ENCODE measurements at regions not wholly inside any gene's neighbourhood (a gene's known extent, or its start where the extent isn't known, plus 50 kb on each side); places are given as distances from the start of the nearest gene placed in this dataset.
"Not testable (repeated sequence)": the region's sequence is repeated elsewhere in the genome, so short reads cannot be mapped to it uniquely, and the experiment has no call there.

DNA sequence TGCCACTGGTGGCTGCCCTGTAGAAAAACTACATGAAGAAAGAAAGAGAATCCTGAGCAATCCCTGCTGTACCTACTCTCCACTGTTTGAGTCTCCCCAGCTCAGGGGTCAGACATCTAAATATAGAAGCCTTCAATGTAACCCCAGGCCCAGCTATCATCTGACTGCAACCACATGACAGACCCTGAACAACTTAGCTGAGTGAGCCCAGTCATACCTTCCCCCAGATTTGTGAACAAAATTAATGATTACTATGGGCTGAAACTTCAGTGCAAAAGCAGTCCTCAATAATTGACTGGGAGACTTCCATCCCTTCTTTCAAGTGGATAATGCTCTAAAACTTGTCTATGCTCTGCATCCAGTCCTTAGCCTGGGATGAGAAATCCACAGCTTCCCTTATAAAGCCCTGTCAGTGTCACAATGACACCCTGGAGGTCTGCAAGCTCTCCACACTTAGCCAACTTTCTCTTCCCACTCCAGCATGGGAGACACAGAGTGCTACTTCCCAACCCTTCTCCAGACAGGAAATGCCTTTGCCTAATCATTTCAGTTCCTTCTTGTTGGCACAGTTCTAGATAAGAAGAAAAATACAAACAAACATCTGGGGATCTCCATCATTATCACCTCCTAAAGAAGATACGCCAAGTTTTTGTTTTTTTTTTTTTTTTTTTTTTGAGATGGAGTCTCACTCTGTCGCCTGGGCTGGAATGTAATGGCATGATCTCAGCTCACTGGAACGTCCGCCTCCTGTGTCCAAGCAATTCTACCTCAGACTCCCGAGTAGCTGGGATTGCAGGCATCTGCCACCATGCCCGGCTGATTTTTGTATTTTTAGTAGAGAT lies 198.5 kb upstream of the GADL1 start:
- Histone ChIP-seq H3K36me3 (ENCODE audit: control insufficient read depth in 4 of 4, insufficient read depth in 4 of 4, low read length in 3 of 4) (no peaks in the 10 kb centered on the region), H3K4me3 (ENCODE audit: control insufficient read depth in 1 of 7, extremely low read depth in 1 of 7, insufficient read depth in 4 of 7, low read depth in 2 of 7, low read length in 6 of 7) (no peak overlapping the region), H3K9me3 (ENCODE audit: control extremely low read depth in 1 of 5, control insufficient read depth in 4 of 5, insufficient read depth in 2 of 5, low read depth in 1 of 5, low read length in 4 of 5) (no peaks in the 10 kb centered on the region), H3K4me1 (ENCODE audit: control extremely low read depth in 1 of 4, control insufficient read depth in 4 of 4, insufficient read depth in 4 of 4, low read length in 3 of 4) (peaks cover 0 to 7% (median 1%) of the 10 kb centered on the region in 4 experiments), H3K27ac (ENCODE audit: insufficient read depth in 1 of 2, low read depth in 1 of 2, low read length in 2 of 2, poor library complexity in 1 of 2, severe bottlenecking in 2 of 2) (no peak overlapping the region), H3K27me3 (replicated peaks in 2 of 5; ENCODE audit: control insufficient read depth in 4 of 5, insufficient read depth in 5 of 5, low read length in 4 of 5) (no peaks in the 10 kb centered on the region)
- WGBS (ENCODE audit: insufficient coverage) = 94% methylated on average over 2 of the region's 6 CpGs
- ChIA-PET CTCF (no interaction called here), POLR2A (no interaction called here)
- DNase-seq = no peak

GRCh38 chr3:31093606-31094005 lies 199.1 kb upstream of the GADL1 start:
- DNase-seq = no peak
- POLR2A ChIA-PET = no interaction called here
- Histone ChIP-seq H3K27ac (ENCODE audit: insufficient read depth in 1 of 2, low read depth in 1 of 2, low read length in 2 of 2, poor library complexity in 1 of 2, severe bottlenecking in 2 of 2) (no peak overlapping the region), H3K4me3 (ENCODE audit: control insufficient read depth in 1 of 7, extremely low read depth in 1 of 7, insufficient read depth in 4 of 7, low read depth in 2 of 7, low read length in 6 of 7) (no peak overlapping the region), H3K9me3 (ENCODE audit: control extremely low read depth in 1 of 5, control insufficient read depth in 4 of 5, insufficient read depth in 2 of 5, low read depth in 1 of 5, low read length in 4 of 5) (no peaks in the 10 kb centered on the region), H3K27me3 (replicated peaks in 2 of 5; ENCODE audit: control insufficient read depth in 4 of 5, insufficient read depth in 5 of 5, low read length in 4 of 5) (no peaks in the 10 kb centered on the region), H3K36me3 (ENCODE audit: control insufficient read depth in 4 of 4, insufficient read depth in 4 of 4, low read length in 3 of 4) (no peaks in the 10 kb centered on the region), H3K4me1 (ENCODE audit: control extremely low read depth in 1 of 4, control insufficient read depth in 4 of 4, insufficient read depth in 4 of 4, low read length in 3 of 4) (peaks cover 0 to 7% (median 1%) of the 10 kb centered on the region in 4 experiments)
- CTCF ChIA-PET = no interaction called here
- no CpG with 5 or more reads among the region's 3 CpGs for WGBS (ENCODE audit: insufficient coverage)

- Histone ChIP-seq H3K27ac (ENCODE audit: insufficient read depth in 1 of 2, low read depth in 1 of 2, low read length in 2 of 2, poor library complexity in 1 of 2, severe bottlenecking in 2 of 2) (no peak overlapping the region), H3K9me3 (ENCODE audit: control extremely low read depth in 1 of 5, control insufficient read depth in 4 of 5, insufficient read depth in 2 of 5, low read depth in 1 of 5, low read length in 4 of 5) (no peaks in the 10 kb centered on the region), H3K27me3 (replicated peaks in 2 of 5; ENCODE audit: control insufficient read depth in 4 of 5, insufficient read depth in 5 of 5, low read length in 4 of 5) (no peaks in the 10 kb centered on the region), H3K4me1 (ENCODE audit: control extremely low read depth in 1 of 4, control insufficient read depth in 4 of 4, insufficient read depth in 4 of 4, low read length in 3 of 4) (peaks cover 0 to 7% (median 1%) of the 10 kb centered on the region in 4 experiments), H3K36me3 (ENCODE audit: control insufficient read depth in 4 of 4, insufficient read depth in 4 of 4, low read length in 3 of 4) (no peaks in the 10 kb centered on the region), H3K4me3 (ENCODE audit: control insufficient read depth in 1 of 7, extremely low read depth in 1 of 7, insufficient read depth in 4 of 7, low read depth in 2 of 7, low read length in 6 of 7) (no peak overlapping the region)
- 100% methylated on average over 1 of the region's 4 CpGs for WGBS (ENCODE audit: insufficient coverage)
- DNase-seq = no peak
- ChIA-PET CTCF (interaction anchor here (0.7 kb wide), 1 partner anchor 12 kb away, joined by 3 read pairs; no protein-coding TSS in a partner anchor), POLR2A (no interaction called here)
Measured at GRCh38 chr3:31094048-31094447, 199.6 kb upstream of the GADL1 start.

DNA sequence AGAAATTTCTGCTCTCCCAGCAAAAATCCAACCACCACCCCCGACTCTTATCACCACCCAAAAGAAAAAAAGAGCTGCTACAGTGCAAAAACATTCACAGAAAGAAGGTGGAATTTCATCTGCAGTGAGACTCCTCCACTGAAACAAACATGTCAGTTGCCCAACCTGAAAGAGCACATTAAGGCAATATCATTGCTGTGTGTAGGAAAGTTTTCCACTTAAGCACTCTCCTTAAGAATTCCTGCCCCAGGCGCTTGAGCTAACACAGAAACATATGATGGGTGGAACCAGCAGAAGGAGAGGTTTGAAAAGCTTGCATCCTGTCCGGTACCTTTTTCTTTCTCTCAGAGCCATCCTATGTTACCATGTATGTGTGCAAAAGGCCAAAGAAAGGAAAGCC lies 200.8 kb upstream of the GADL1 start:
- ChIA-PET CTCF (interaction anchor here (0.6 to 1.3 kb wide), 3 partner anchors 12 to 30 kb away, joined by 3 to 4 read pairs (median 3); no protein-coding TSS in a partner anchor), POLR2A (no interaction called here)
- Histone ChIP-seq H3K36me3 (ENCODE audit: control insufficient read depth in 4 of 4, insufficient read depth in 4 of 4, low read length in 3 of 4) (no peaks in the 10 kb centered on the region), H3K27me3 (replicated peaks in 2 of 5; ENCODE audit: control insufficient read depth in 4 of 5, insufficient read depth in 5 of 5, low read length in 4 of 5) (no peaks in the 10 kb centered on the region), H3K9me3 (ENCODE audit: control extremely low read depth in 1 of 5, control insufficient read depth in 4 of 5, insufficient read depth in 2 of 5, low read depth in 1 of 5, low read length in 4 of 5) (no peaks in the 10 kb centered on the region), H3K27ac (ENCODE audit: insufficient read depth in 1 of 2, low read depth in 1 of 2, low read length in 2 of 2, poor library complexity in 1 of 2, severe bottlenecking in 2 of 2) (no peak overlapping the region), H3K4me3 (ENCODE audit: control insufficient read depth in 1 of 7, extremely low read depth in 1 of 7, insufficient read depth in 4 of 7, low read depth in 2 of 7, low read length in 6 of 7) (no peak overlapping the region), H3K4me1 (ENCODE audit: control extremely low read depth in 1 of 4, control insufficient read depth in 4 of 4, insufficient read depth in 4 of 4, low read length in 3 of 4) (peaks cover 0 to 7% (median 1%) of the 10 kb centered on the region in 4 experiments)
- DNase-seq = no peak
- WGBS (ENCODE audit: insufficient coverage) = 100% methylated on average over 2 of the region's 3 CpGs

DNA sequence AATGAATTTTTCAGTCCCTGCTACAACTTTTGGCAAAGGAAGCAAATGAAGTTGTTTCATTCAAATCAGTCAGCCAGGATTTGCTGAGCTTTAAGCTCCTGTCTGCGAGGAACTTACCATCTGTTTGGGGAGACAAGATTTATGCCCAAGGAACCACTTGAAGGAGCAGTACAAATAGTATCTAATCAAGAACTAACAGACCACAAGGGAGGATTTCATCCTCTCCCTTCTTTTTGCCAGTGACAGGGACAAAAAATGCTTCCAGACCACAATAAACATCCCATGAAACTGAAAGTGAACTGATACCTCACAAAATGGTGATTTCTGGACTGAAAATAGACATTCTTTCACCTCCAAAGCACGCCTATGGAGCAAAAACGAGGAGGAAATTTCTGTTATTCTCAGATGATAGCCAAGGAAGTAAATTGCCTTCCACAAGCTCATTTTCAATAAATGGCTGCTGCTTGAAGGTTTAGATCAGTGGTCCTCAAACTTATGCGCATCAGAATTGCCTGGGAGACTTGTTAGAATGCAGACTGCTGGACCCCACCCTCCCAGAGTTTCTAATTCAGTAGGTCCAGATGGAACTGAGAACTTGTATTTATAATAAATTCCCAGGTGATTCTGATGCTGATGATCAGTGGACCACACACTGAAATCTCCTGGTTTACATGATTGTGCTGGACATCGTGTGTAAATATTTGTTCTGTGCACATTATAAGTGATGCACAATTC lies 202.4 kb upstream of the GADL1 start:
- DNase-seq = peak in 2 of 3 donors; percentile 42 to 58
- Histone ChIP-seq H3K36me3 (ENCODE audit: control insufficient read depth in 4 of 4, insufficient read depth in 4 of 4, low read length in 3 of 4) (no peaks in the 10 kb centered on the region), H3K4me3 (ENCODE audit: control insufficient read depth in 1 of 7, extremely low read depth in 1 of 7, insufficient read depth in 4 of 7, low read depth in 2 of 7, low read length in 6 of 7) (peak overlapping the region in 2 of 7 experiments; percentile 6 to 31), H3K27ac (ENCODE audit: insufficient read depth in 1 of 2, low read depth in 1 of 2, low read length in 2 of 2, poor library complexity in 1 of 2, severe bottlenecking in 2 of 2) (peak overlapping the region in 1 of 2 experiments; percentile 4), H3K27me3 (replicated peaks in 2 of 5; ENCODE audit: control insufficient read depth in 4 of 5, insufficient read depth in 5 of 5, low read length in 4 of 5) (no peaks in the 10 kb centered on the region), H3K4me1 (ENCODE audit: control extremely low read depth in 1 of 4, control insufficient read depth in 4 of 4, insufficient read depth in 4 of 4, low read length in 3 of 4) (peaks cover 0 to 8% (median 1%) of the 10 kb centered on the region in 4 experiments), H3K9me3 (ENCODE audit: control extremely low read depth in 1 of 5, control insufficient read depth in 4 of 5, insufficient read depth in 2 of 5, low read depth in 1 of 5, low read length in 4 of 5) (no peaks in the 10 kb centered on the region)
- POLR2A ChIA-PET = interaction anchor here (0.7 kb wide), 1 partner anchor 102 kb away, joined by 3 read pairs; no protein-coding TSS in a partner anchor
- WGBS (ENCODE audit: insufficient coverage) = 43% methylated on average over 4 of the region's 5 CpGs
- CTCF ChIA-PET = interaction anchor here (0.9 to 1.0 kb wide), 2 partner anchors 9 to 17 kb away, joined by 3 to 5 read pairs; no protein-coding TSS in a partner anchor

GRCh38 chr3:31100519-31100918 lies 206.1 kb upstream of the GADL1 start:
- DNase-seq = no peak
- no peaks in the 10 kb centered on the region for H3K27me3 ChIP-seq (replicated peaks in 2 of 5; ENCODE audit: control insufficient read depth in 4 of 5, insufficient read depth in 5 of 5, low read length in 4 of 5)
- no peak overlapping the region for H3K27ac ChIP-seq (ENCODE audit: insufficient read depth in 1 of 2, low read depth in 1 of 2, low read length in 2 of 2, poor library complexity in 1 of 2, severe bottlenecking in 2 of 2)
- H3K9me3 ChIP-seq (ENCODE audit: control extremely low read depth in 1 of 5, control insufficient read depth in 4 of 5, insufficient read depth in 2 of 5, low read depth in 1 of 5, low read length in 4 of 5) = no peaks in the 10 kb centered on the region
- no peaks in the 10 kb centered on the region for H3K36me3 ChIP-seq (ENCODE audit: control insufficient read depth in 4 of 4, insufficient read depth in 4 of 4, low read length in 3 of 4)
- CTCF ChIA-PET = no interaction called here
- no peak overlapping the region for H3K4me3 ChIP-seq (ENCODE audit: control insufficient read depth in 1 of 7, extremely low read depth in 1 of 7, insufficient read depth in 4 of 7, low read depth in 2 of 7, low read length in 6 of 7)
- no CpG with 5 or more reads among the region's 1 CpG for WGBS (ENCODE audit: insufficient coverage)
- POLR2A ChIA-PET = no interaction called here
- H3K4me1 ChIP-seq (ENCODE audit: control extremely low read depth in 1 of 4, control insufficient read depth in 4 of 4, insufficient read depth in 4 of 4, low read length in 3 of 4) = peaks cover 0 to 8% (median 2%) of the 10 kb centered on the region in 4 experiments

- H3K36me3 ChIP-seq (ENCODE audit: control insufficient read depth in 4 of 4, insufficient read depth in 4 of 4, low read length in 3 of 4); H3K27me3 ChIP-seq (replicated peaks in 2 of 5; ENCODE audit: control insufficient read depth in 4 of 5, insufficient read depth in 5 of 5, low read length in 4 of 5); H3K4me3 ChIP-seq (ENCODE audit: control insufficient read depth in 1 of 7, extremely low read depth in 1 of 7, insufficient read depth in 4 of 7, low read depth in 2 of 7, low read length in 6 of 7); POLR2A ChIA-PET; DNase-seq; H3K9me3 ChIP-seq (ENCODE audit: control extremely low read depth in 1 of 5, control insufficient read depth in 4 of 5, insufficient read depth in 2 of 5, low read depth in 1 of 5, low read length in 4 of 5); CTCF ChIA-PET; H3K27ac ChIP-seq (ENCODE audit: insufficient read depth in 1 of 2, low read depth in 1 of 2, low read length in 2 of 2, poor library complexity in 1 of 2, severe bottlenecking in 2 of 2): not testable (repeated sequence)
- H3K4me1 ChIP-seq (ENCODE audit: control extremely low read depth in 1 of 4, control insufficient read depth in 4 of 4, insufficient read depth in 4 of 4, low read length in 3 of 4) = peaks cover 0 to 14% (median 5%) of the 10 kb centered on the region in 4 experiments
- WGBS (ENCODE audit: insufficient coverage) = no CpG with 5 or more reads among the region's 1 CpG
Measured at GRCh38 chr3:31101285-31101684, 206.8 kb upstream of the GADL1 start.
